ENCODE measurements at regions not wholly inside any gene's neighbourhood (a gene's known extent, or its start where the extent isn't known, plus 50 kb on each side); places are given as distances from the start of the nearest gene placed in this dataset.

GRCh38 chr18:10401521-10401920 lies 52.9 kb upstream of the APCDD1 start:
- no peak for TF ChIP-seq YY1 (IDR thresholded peaks at IDR 0.05; ENCODE audit: insufficient read depth, insufficient read length)
- TF ChIP-seq ZNF274 (IDR thresholded peaks at IDR 0.05; ENCODE audit: low read depth, low read length) = no peak
